Germinal center (tissue), 1 donor: ENCODE measurements at regions not wholly inside any gene's neighbourhood (a gene's known extent, or its start where the extent isn't known, plus 50 kb on each side); places are given as distances from the start of the nearest gene placed in this dataset.

Source experiments
- DNase-seq: peaks from one replicate; pipeline ENCODE4 v3.0.0; 2012; ENCODE audit warnings: mixed read lengths, low spot score

GRCh38 chr11:10641912-10642697 lies 51.5 kb downstream of the IRAG1 start:
- no peak for DNase-seq

GRCh38 chr11:10641177-10641911 lies 52.2 kb downstream of the IRAG1 start:
- peak; percentile 66 for DNase-seq

DNA sequence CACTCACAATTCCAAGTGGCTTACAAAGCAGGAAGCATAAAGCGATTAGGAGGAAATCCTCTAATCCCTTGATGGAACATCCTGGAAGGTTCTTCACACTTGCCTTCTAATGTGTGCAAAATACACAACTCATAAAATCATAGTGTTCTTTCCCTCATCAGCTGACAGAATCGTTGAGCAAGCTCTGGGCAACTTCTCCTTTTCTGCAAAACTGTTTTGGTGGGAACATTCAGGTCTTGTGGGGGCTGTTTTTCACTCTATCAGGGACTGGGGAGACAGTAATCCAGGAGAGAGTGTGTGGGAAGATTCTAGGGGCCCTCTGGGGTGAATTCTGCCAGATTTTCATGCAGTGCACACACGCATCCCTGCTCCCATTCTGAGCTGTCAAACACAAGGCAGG lies 53.2 kb downstream of the IRAG1 start:
- no peak for DNase-seq

DNA sequence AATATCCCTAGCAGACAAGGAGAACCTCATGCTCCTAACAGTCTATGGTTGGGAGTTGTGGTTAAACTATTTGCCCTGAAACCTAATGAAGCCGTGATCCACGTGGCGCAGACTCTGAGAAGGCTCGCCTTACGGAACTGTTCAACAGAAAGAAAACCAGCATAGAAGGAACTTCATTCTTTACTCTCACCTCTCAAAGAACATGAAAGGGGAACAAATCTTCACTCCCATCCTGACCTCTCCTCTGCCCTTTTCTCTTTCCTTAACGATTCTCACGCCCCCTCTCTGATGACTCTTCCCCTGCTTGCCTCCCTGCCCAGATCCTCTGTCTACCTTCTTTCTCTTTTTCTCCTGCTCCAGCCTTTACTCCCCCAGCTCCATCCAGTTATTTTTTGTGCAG lies 54.2 kb downstream of the IRAG1 start:
- DNase-seq, result no peak

DNA sequence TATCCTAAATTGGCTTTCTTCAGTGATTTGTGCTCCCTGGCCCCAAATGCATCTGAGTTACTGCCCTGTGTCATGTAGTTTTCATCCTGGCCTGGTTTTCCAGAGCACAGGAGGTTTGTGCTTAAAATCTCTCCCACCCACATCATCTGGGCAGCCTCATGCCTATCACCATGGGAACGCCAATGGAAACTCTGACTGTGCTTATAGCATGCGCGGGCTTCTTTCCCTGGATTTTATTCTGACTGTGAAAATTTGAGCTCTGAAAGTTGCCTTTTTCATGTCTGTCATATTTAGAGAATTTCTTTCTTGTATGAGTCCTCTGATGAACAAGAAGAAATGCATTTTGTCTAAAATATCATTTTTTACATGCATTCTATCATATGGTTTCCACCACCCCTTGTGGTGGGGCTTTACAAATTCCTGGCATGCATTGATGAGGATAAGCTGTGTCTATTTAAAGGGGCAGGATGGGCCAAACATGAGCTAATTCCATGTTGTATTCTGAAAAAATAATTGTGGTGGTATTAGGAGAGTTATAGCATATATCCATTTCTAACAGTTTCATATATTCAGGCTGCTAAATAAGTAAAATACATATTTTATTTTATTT lies 55.1 kb downstream of the IRAG1 start:
- no peak for DNase-seq

DNA sequence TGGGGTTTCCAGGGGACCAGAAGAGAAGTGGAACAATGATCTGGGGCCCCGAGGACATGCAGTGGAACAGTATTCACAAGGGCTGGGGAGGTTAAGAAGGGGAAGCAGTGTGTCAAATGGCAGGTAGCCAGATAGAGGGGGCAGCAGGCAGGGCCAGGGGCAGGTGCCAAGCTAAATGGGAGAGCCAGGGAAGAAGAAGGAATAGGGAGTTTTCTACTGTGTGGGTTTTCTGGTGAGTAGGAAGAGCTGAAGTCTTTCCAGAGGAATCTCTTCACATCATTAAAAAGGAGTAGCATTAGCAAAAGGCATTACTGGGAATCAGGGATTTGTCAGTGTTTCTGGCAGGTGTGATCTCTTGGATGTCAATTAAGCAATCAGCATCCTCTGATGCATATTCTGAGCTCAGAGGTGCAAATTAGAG lies 55.8 kb downstream of the IRAG1 start:
- no peak for DNase-seq

- DNase-seq, result no peak
These were observed 59.1 kb downstream of the IRAG1 start for GRCh38 chr11:10634407-10634806.

- DNase-seq, result no peak
These were observed 60.3 kb downstream of the IRAG1 start for GRCh38 chr11:10633261-10633660.

GRCh38 chr11:10632483-10632882 lies 61.1 kb downstream of the IRAG1 start:
- no peak for DNase-seq

DNA sequence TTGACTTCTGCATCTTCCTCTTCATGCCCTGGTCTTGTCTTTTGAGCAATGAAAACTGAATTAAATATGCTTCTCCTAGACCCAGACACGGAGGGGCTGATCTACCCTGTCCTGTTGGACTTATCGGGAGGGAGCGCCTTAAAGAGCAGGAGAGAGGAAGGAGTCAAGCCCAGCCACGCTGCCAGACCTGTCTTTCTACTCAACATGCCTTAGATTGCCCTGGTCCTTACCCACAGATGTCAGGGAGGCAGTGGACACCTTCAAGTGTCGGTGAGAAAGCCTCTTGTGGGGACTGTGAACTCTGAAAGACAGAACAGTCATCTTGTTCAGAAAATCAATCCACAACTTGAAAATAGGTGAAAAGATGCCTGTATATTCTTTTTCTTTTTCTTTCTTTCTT lies 61.8 kb downstream of the IRAG1 start:
- DNase-seq, result no peak

- DNase-seq, result no peak
These were observed 61.0 kb upstream of the LYVE1 start for GRCh38 chr11:10629411-10630002.

- DNase-seq, result peak; percentile 44
These were observed 60.2 kb upstream of the LYVE1 start for GRCh38 chr11:10628508-10629236.

DNA sequence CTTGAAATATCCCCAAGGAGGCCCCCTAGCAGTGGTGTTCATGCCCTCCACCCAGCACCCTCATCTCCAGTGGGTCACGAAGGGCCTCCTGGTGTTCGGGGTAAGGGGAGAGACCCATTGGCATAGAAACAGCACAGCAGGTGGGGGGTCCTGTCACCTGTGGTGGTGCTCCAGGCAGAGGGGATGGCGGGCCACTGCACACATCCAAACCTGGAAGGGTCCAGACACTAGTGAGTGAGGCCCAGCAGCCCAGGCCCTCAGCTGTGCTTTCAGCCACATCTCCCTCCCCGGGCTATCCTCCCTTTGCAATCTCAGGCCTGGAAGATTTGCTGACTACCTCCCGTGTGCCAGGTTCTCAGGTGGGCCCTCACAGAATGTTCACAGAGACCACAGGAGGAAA lies 59.4 kb upstream of the LYVE1 start:
- no peak for DNase-seq

GRCh38 chr11:10627291-10627690 lies 58.8 kb upstream of the LYVE1 start:
- no peak for DNase-seq

DNA sequence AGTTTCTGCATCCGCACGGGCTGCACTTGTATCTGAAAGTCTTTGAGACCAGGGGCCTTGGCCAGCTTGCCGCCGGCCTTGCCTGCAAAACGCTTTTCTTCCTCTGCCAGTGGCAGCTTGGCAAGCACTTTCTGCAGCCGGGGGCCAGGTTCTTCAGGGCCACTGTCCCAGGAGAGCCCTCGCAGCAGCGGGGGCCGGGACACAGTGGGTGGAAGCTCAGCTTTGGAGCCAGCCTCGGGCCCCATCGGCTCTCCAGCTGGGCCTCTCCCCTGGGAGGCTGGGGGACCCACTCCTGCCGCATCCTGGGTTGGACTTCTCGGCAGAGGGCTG lies 57.5 kb upstream of the LYVE1 start:
- no peak for DNase-seq

GRCh38 chr11:10625281-10625981 lies 57.0 kb upstream of the LYVE1 start:
- DNase-seq, result no peak

DNA sequence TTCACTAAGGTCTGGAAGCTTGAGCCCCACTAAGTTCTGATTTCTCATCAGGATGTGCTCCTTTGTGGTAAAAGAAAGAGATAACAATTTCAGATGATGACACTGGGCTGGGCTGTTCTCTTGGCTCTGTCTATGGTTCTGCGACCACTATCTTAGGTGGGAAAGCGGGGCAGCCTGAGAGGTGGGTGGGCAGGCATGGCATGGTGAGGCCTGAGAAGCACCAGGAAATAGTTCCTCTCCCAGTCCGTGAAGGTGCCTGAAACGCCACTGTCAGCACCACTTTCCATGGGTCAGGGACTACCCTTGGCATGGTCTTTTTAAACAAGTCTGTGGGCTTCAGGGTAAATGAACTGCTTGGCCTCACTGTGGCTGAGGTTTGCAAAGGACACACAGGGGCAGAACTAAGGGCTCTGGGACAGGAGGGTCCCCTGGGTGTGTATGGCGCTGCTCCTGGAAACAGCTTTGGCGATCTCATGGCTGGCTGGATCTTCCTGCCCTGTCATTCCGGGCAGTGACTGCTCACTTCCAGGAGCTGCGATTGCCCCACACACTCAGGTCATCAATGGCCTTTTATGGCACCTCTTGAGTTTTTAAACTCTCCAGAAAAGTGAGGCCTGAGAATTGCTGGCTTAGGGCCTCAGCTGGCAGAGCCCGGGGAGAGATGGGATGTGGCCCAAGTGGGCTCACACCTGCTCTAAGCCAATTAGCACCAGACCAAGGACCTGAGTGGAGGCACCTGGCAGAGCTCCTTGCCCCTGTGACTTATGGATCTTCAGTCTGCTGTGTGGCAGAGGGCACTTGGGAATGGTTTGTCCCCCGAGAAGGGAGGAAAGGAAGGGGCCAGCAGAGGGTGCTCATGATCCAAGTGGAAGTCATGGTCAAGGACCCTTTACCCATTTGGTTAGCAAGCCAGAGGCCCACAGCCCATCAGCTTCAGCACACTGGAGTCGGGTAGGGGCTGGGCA lies 55.6 kb upstream of the LYVE1 start:
- DNase-seq, result no peak

GRCh38 chr11:10622957-10623791 lies 54.7 kb upstream of the LYVE1 start:
- peak; percentile 44 for DNase-seq

- no peak for DNase-seq
These were observed 53.6 kb upstream of the LYVE1 start for GRCh38 chr11:10622108-10622507.
